NCI-H2196 (cell line): ENCODE measurements at regions not wholly inside any gene's neighbourhood (a gene's known extent, or its start where the extent isn't known, plus 50 kb on each side); places are given as distances from the start of the nearest gene placed in this dataset.

Experiments used
- DNase-seq: peaks from one replicate; lab custom pipeline; 2025; ENCODE audit not compliant: unreplicated experiment; lab: John Stamatoyannopoulos, UW

DNA sequence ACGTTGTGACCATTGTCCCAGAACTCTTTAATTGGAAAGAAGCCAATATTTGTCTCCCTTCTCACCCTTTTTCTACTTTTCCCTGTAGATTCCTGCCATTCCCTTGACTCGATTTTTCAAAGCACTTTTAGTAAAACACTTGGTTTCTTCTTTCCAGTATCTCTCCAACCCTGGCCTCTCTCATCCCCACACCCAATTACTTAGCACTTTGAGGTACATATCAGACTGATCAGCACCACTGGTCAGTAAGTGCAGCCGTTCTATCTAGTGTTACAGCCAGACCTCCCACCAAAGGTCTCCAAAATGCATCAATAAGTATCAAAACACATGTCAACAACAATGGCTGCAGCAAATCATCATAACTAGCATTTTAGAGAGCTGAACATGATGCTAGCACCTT is 141.9 kb downstream of the BTG1 start:
- DNase-seq: no peak

DNA sequence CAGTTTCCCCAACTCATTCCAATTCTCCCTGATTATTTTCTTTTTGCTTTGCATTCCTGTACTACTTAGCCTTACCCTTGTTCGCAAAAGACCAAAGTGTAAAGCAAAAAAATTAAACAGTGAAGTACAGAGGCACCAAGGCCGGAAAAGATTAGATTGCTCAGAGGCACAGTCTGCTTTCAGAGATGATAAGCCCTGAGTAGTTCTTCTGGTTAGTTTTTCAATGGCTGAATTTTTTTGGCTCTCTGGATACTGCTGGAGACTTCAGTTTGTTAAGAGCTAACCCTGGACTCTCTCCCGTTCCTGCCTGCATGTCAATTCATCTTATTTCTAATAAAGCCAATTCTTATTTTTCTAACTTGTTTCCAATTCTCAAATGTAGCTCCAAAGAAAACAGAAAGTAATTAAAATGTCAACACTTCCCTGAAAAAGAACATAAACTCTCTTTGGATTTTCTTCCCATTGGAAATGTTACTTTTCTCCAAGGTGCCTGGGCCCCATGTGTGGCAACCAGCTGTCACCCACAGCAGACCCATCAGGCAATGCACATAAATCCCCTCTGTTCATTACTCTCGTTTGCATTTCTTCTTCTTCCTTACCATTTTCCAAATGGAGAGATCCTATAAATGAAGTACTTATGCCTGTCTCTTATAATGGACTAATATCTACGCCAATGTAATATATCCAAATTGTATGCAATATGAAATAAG is 142.8 kb downstream of the BTG1 start:
- DNase-seq: no peak

DNA sequence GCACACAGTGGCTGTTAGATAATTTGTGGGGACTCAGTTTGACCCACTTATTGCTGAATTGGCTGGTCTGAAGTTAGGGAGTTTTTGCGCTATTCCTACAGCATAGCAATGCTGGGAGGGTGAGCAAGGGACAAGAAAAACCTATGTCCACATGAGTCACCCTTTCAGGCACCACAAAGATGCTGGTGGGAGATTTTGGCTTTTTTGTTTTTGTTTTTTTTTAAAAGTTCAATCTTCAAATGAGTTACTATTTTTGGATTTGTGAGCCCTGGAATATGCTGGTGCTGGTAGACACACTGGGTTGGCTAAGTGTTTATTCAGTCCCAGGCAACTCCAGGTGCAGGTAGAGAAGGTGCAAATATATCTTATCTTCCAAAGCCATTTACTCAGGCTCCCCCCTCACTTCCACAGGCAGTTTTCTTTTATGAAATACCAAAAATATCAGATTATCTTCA is 143.4 kb downstream of the BTG1 start:
- DNase-seq: no peak

DNA sequence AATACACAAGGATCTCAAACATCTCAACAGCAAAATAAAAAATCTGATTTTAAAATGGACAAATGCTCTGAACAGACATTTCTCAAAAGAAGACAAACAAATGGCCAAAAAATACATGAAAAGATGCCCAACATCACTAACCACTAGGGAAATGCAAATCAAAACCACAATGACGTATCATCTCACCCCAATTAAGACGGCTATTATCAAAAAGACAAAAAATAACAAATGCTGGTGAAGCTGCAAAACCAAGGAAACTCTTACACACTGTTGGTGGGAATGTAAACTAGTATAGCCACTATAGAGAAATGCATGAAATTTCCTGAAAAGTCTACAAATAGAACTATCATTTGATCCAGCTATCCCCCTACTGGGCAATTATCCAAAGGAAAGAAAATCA is 145.0 kb downstream of the BTG1 start:
- DNase-seq: no peak

DNA sequence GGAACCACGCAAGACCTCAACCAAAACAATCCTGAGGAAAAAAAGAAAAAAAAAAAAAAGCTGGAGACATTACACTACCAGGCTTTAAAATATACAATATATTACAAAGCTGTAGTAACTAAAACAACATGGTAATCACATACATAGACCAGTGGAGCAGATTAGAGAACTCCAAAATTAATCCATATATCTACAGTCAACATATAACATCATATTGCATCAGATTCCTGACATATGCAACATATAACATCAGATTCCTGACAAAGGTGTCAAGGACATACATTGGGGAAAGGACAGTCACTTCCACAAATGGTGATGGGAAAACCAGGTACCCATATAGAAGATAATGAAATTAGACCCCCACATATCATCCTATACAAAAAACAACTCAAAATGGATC is 145.8 kb downstream of the BTG1 start:
- no peak for DNase-seq

DNA sequence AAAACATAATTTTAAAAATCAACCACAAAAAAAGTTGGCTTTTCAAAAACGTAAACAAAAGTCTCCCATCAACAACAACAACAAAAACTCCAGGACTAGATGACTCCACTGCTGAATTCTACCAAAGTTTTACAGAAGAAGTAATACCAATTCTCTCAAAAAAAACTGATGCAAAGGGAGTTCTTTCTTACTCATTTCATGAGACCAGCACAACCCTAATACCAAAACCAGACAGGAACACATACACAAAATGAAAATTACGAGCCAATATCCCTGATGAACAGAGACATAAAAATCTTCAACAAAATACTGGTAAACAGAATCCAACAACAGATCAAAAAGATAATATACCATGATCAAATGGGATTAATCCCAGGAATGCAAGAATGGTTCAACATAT is 147.3 kb downstream of the BTG1 start:
- DNase-seq: no peak

DNA sequence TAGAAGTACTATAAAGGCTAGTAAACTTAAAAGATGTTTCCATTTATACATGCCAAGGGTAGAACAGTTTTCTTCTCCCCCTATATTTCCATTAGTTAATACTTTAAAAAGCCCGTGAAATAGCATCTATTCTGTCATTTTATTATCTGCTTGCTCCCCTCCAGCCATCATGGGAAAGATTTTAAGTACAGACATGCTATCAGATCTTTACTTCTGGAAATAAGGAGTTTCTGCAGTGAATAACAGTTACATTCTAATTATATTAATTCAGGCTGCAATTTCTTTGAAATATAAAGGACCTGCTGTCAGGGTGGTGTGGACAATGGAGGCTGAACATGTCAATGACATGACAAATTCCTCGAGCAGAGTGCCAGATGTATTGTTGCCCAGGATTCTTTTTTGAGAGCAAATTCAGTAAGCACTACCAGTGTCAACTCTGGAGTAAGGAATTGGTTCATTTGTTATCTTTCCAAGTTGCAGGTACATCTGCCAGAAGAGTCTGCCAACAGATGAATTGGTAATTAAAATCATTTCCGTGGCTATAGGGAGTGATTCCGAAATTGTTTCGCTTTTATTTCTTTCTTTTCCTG is 151.3 kb downstream of the BTG1 start:
- no peak for DNase-seq

DNA sequence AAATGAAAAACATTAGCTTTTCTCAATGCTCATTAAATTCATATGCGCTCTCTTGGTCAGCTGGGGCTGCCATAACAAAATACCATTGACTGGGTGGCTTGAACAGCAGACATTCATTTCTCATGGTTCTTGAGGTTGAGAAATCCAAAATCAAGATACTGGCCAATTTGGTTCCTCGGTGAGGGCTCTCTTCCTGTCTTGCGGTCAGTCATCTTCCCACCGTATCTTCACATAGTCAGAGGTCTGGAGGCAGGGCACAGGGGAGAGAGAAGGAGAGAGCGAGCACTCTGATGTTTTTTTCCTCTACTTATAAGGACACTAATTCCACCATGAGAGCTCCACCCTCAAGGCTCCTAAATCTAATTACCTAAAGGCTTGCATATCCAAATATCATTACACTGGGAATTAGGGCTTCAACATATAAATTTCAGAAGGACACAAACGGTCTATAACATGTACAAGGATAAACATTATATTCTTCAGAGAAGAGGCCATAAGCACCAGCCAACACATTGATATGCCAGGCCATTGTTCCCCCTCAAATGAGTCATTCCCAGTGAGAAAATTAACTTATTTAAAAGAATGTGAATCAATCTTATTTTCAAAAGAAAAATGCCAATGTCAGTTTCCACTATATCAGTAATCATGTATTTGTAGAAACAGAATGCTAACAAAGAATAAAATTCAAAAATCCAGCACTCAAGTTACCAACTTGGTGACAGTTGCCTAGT is 152.2 kb downstream of the BTG1 start:
- no peak for DNase-seq

DNA sequence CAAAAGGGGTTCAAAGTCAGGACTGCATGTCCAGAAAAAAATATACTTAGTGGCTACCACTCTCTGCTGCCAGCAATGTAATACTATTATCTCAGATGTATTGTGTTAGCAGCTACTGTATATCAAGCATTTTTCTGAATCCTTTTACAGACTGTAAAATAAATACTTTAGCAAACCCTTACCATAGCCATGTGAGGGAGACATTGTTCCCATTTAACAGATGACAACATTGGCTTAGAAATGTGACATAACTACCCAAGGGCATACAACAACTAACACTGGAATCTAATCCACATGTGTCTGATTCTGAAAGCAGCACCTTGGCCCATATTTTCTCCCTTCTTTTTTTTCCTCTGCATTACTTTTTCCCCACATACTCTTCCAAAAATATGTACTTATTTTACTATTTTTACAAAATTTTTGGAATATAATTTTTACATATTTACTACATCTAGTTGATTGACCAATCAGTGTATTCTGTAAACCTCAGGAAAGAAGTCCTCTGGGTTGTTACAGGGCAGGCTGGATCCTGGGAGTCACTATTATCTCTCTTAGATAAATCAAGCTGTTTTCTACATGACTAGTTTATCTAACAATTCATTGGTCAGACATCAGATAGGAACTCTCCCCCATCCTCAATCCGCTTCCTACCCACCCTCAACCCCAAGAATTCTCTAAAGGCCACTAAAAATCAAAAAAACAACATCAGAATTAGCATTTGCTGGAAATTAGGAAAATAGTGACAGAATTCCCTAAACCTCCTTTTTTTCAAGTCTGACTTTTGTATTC is 154.1 kb downstream of the BTG1 start:
- DNase-seq: no peak

DNA sequence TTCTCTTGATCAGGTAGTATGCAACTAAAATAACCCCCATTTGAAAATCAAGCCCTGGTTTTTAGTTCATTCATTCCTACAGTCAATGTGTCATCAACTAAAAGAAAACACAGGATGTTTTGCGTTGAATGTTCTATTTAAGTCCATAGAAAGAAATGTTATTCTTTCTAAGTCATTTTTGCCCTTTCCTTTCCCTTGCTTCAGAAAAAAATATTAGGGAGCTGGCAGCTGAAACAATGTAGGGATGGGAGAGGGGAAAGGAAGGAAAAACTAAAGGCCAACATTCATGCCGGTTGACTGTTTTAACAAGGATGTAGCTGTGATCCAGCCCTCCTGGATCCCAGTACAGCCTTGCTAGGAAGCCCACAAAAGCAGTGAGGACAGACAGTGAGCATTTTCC is 155.1 kb downstream of the BTG1 start:
- no peak for DNase-seq

DNA sequence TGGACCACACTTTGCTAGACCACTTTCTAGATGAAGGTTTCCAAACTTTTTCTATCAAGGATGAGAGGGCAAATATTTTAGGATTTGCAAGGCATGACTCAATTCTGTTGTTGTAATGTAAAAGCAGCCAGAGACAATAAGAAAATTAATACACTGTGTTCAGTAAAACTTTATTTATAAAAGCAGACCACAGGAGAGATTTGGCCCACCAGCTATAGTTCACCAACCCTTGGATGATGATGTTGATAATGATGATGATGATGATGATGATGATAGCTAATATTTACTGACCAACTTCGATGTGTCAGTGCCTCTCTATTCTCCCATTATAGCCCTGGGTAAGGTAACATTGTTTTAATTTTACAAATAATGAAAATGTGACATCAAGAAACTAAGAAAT is 156.5 kb downstream of the BTG1 start:
- DNase-seq: no peak

DNA sequence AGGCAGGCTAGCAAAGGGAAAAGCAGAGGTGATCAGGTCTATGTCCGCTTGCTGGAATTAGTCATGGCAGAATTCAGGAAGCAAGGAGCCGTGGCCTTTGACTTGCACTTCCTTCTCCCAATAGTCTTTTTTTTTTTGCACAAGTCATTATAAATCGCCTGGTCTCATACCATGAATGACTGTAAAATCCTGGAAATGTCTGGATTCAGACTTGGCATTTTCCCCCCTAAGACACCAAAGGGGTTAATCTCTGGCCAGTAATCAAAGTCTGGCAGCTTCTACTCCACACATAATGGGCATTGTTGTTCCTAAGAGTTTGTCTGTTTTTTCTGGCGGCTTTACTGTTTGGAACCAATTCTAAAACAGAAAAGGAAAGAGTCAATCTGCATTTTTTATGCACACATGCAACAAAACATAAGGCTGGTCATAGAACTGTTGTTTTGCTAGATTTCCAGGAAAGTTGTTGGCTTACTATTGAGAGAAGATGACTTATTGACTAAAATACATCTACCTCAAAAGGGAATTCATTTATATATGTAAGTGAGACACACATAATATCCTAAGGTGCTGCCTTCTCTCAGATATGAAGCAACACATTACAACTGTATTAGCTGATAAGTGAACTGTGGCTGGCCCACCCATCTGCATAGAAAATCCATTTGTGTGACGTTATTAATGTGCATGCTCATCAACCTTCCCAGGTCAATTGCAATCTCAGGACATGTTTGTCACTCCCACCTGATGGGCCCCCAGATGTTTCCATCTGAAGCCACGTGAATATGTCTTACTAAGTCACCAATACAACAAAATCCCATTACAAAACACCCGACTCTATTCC is 157.3 kb downstream of the BTG1 start:
- no peak for DNase-seq

DNA sequence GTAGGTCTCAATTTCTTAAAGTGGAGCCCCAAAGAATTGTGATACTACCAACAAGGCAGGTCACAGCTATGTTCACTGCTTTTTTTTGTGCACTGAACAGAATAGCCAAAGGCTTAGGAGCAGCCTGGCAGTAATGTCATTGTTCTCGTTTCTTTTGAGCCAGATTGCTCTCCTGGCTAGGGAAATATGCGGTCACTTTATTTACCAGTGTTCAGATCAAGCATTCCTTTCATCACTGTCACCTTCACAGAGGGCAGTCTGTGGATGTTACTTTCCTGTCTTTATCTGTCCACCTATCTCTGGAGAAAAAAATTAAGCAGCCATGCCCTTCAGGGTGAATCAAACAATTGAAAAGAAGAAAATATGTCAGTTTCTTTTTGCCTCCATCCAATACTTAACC is 159.6 kb downstream of the BTG1 start:
- DNase-seq: no peak

DNA sequence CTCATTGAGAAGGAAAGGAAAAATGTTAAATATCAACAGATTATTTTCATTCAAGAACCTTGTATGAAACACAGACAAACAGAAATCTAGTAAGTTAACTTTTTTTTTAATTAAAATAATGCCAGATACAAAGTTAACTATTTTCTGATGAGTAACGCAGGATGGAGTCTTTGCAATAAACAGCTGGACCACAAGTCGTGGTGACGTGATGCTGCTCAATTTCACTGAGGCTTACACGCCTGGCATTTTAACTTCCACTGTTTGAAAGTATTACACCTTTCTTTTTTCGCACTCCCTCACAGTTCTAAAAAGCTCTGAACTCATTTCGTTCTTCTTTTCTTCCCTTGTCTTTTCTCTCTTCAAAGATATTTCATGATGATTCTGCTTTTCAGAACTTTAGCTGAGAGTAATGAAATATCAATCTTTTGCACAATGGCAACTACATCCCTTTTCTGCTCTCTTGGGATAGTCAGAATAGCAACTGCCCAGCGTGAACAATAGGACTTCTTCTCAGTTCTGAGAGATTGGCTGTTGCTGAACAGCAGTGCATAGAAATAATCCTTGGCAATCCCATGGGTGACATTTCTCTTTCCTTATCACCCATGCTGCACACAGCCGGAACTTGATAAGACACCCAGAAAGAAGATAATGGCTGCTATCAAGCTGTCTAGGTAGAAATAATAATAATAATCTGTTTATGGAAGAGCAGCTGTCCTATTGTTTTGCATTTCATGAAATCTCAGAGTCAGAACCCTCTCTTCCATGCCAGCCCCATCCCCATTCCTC is 160.5 kb downstream of the BTG1 start:
- DNase-seq: no peak

DNA sequence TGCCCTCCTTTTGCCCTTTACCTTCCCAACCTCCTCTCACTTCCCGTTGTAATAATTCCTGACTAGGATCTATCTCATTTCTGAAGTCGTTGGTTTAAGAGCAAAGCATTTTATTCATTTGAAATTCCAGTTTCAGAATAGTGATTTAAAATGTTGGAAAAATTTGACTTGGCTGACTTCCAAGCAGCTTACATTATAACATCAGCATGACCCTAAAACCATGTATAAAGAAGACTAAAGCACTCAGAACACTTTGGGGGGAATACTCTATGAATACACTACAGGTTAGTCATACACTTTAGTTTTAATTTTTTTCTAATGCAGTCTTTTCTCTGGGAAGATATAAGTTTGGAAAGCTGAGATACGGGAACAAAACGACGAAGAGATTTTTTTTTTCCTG is 161.1 kb downstream of the BTG1 start:
- DNase-seq: no peak

DNA sequence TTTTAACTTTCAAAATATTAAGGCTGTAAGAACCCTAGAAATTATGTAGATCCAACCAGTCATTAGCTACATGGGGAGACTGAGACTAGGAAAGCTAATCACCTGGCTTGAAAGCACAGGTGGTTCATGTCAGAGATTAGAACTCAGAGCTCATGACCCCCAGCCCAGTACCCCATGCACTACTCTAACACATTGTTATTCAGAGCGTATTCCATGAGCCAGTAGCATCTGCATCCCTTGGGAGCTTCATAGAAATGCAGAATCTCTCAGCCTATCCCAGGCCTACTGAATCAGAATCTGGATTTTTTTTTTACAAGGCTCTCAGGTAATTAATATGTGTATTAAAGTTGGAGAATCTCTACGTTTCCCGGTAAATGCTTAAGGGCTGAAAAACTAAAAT is 161.7 kb downstream of the BTG1 start:
- no peak for DNase-seq

DNA sequence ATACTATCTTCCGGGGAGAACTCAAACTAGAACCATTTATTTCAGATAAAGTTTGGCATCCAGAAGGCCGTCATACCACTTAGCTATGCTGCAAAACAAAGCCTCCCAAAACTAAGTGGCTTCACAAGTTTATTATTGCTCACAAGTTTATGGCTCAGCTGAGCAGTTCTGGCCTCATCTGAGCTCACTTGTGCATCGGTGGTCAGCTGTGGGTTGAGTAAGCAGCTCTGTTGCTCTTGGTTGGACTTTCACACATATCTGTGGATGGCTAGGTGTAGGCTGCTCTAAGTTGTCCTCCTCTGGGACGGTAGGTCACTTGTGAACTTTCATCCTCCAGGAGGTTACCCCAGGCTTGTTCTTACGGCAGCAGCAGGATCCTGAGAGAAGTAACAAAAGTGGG is 162.7 kb downstream of the BTG1 start:
- no peak for DNase-seq

DNA sequence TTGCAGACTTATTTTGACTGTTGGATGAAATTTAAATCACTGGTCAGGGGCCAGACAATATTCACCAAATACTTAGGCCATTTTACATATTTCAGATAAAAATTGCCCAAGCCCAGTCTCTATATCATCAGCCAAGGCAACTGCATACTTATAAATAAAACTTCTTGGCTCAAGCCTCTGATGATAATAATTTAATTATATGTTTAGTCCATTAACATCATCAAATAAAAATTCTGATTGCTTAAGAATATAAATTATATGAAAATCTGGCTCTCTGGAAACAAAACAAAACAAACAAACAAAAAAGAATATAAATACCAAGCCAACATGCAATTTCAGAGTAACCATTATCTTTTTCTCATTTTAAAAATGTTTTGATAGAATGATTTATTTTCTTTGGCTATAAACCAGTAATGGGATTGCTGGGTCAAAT is 165.2 kb downstream of the BTG1 start:
- DNase-seq: no peak

DNA sequence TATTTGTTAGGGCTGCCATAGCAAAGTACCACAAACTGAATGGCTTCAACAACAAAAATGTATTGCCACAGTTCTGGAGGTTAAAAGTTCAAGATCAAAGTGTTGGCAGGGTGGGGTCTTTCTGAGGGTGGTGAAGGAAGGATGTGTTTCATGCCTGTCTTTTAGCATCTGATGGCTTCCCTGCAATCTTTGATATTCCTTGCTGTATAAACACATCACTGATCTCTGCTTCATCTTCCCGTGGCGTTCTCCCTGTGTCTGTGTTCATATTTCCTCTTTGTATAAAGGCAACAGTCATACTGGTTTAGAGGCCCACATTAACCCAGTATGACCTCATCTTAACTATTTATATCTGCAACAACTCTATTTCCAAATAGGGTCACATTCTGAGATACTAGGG is 167.5 kb downstream of the BTG1 start:
- no peak for DNase-seq

DNA sequence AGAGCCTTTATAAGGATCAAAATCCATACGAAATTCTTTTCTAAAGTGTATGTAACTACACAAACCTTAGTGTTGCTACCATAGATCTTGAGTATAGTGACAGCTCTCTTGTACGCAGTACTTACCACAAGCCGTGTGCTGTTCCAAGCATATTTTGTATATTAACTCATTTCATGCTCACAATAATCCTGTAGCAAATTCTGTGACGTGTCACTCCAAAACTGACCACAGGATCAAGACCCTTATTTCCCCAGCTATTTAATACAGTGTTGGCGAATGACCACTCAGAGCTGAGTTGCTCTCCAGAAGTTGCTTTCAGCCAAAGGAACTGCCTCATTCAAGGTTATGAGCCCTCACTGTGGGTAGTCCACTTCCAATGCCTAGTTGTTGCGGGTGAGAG is 169.8 kb downstream of the BTG1 start:
- no peak for DNase-seq
